PC-3 (cell line): ENCODE measurements at regions not wholly inside any gene's neighbourhood (a gene's known extent, or its start where the extent isn't known, plus 50 kb on each side); places are given as distances from the start of the nearest gene placed in this dataset.

Experiments used
- ATAC-seq: fragments of 200-7000 bp; cut with Tn5 transposase; 2 replicates; pipeline ENCODE4 v1.9.1; 2020; ENCODE audit warnings: mild to moderate bottlenecking, moderate library complexity
- BruUV-seq: library from RNA; stranded (reverse); fragments of 400-500 nt; replicated peaks from 2 replicates; lab custom pipeline; 2021; lab: Mats Ljungman, UMichigan
- CTCF ChIA-PET: fragments of 300-600 bp; sonication (Branson Sonifier 250); formaldehyde crosslinking; loops from one replicate; lab custom pipeline; 2022; ENCODE audit warnings: antibody characterized with exemption; lab: Charles Lee
- POLR2A ChIA-PET: fragments of 300-600 bp; sonication (Branson Sonifier 250); formaldehyde crosslinking; loops from one replicate; lab custom pipeline; 2022; ENCODE audit warnings: antibody characterized with exemption; ENCODE audit not compliant: unreplicated experiment; lab: Charles Lee
- DNase-seq: peaks from one replicate; pipeline ENCODE4 v3.0.0-alpha.2; 2015
- H2AFZ ChIP-seq: fragments of 300-600 bp; sonication (generic); 2 replicates; pipeline ENCODE4 v1.6.0; 2016; ENCODE audit warnings: antibody characterized with exemption, low read length
- H3F3A ChIP-seq: fragments of 300-600 bp; sonication (generic); one replicate; pipeline ENCODE4 v1.6.0; 2017; ENCODE audit warnings: antibody characterized with exemption, low read length, control low read depth, mild to moderate bottlenecking; ENCODE audit not compliant: unreplicated experiment
- H3K27ac ChIP-seq: fragments of 300-600 bp; sonication (generic); 2 replicates; pipeline ENCODE4 v1.5.1; 2016; ENCODE audit warnings: mild to moderate bottlenecking, low read length
- H3K27me3 ChIP-seq: fragments of 300-600 bp; sonication (generic); 2 replicates; pipeline ENCODE4 v1.6.1; 2016; ENCODE audit warnings: low read length, mixed read lengths
- H3K36me3 ChIP-seq: fragments of 300-600 bp; sonication (generic); 2 replicates; pipeline ENCODE4 v1.6.1; 2016; ENCODE audit warnings: low read depth, mixed run types, low read length, mixed read lengths
- H3K4me1 ChIP-seq: fragments of 300-600 bp; sonication (generic); 2 replicates; pipeline ENCODE4 v1.5.1; 2016; ENCODE audit warnings: low read length; ENCODE audit not compliant: insufficient read depth
- H3K4me2 ChIP-seq: fragments of 300-600 bp; sonication (generic); 2 replicates; pipeline ENCODE4 v1.6.0; 2016; ENCODE audit warnings: low read length
- H3K4me3 ChIP-seq: fragments of 300-600 bp; sonication (generic); 2 replicates; pipeline ENCODE4 v1.5.1; 2016; ENCODE audit warnings: mild to moderate bottlenecking, low read length, mixed read lengths
- H3K79me2 ChIP-seq: fragments of 300-600 bp; sonication (generic); 2 replicates; pipeline ENCODE4 v1.6.1; 2017; ENCODE audit warnings: low read length, mixed read lengths
- H3K9ac ChIP-seq: fragments of 300-600 bp; sonication (generic); 2 replicates; pipeline ENCODE4 v1.6.0; 2016; ENCODE audit warnings: mild to moderate bottlenecking, low read length
- H3K9me2 ChIP-seq: fragments of 300-600 bp; sonication (generic); replicated peaks from 2 replicates; pipeline ENCODE4 v1.6.1; 2016; ENCODE audit warnings: mixed run types, low read length, mixed read lengths
- H3K9me3 ChIP-seq: fragments of 300-600 bp; sonication (generic); 2 replicates; pipeline ENCODE4 v1.6.1; 2016; ENCODE audit warnings: low read length, mixed read lengths
- H4K20me1 ChIP-seq: fragments of 300-600 bp; sonication (generic); 2 replicates; pipeline ENCODE4 v1.6.1; 2016; ENCODE audit warnings: low read length, mixed read lengths
- CTCF ChIP-seq: fragments of 300-600 bp; sonication (generic); conservative IDR thresholded peaks from 2 replicates; pipeline ENCODE4 v1.5.1; 2017; ENCODE audit warnings: antibody characterized with exemption, low read depth, mild to moderate bottlenecking, low read length
- EZH2 ChIP-seq: fragments of 300-600 bp; sonication (generic); IDR thresholded peaks from one replicate; pipeline ENCODE4 v1.6.1; 2017; ENCODE audit warnings: antibody characterized with exemption, mild to moderate bottlenecking, low read length; ENCODE audit not compliant: unreplicated experiment
- EZH2phosphoT487 ChIP-seq: fragments of 300-600 bp; sonication (generic); IDR thresholded peaks from 2 replicates; pipeline ENCODE4 v1.6.1; 2018; ENCODE audit warnings: mild to moderate bottlenecking, antibody characterized with exemption, low read length, borderline replicate concordance
- intact Hi-C: fragments of 100-400 bp; cut with micrococcal nuclease; formaldehyde crosslinking; loops from 2 replicates; pipeline ENCODE4 v1.9.0; 2023

- Histone ChIP-seq H3F3A (no peaks in the 10 kb centered on the region), H3K9me2 (no peaks in the 10 kb centered on the region), H3K9ac (no peak overlapping the region), H3K9me3 (no peaks in the 10 kb centered on the region), H3K4me2 (no peak overlapping the region), H3K4me1 (no peaks in the 10 kb centered on the region), H4K20me1 (no peaks in the 10 kb centered on the region), H3K27ac (no peak overlapping the region), H3K4me3 (no peak overlapping the region), H3K36me3 (no peaks in the 10 kb centered on the region), H3K27me3 (no peaks in the 10 kb centered on the region), H3K79me2 (no peaks in the 10 kb centered on the region), H2AFZ (no peak overlapping the region)
- ChIA-PET CTCF (interaction anchor here (0.6 kb wide), 1 partner anchor 97 kb away, joined by 3 read pairs; no protein-coding TSS in a partner anchor), POLR2A (no interaction called here)
- intact Hi-C loops = no loop called here
- ATAC-seq (no peak), DNase-seq (no peak)
- no TSS peak for BruUV-seq
- no peak for TF ChIP-seq EZH2phosphoT487
- no peak for TF ChIP-seq EZH2
- no peak for TF ChIP-seq CTCF
Measured at GRCh38 chr11:70579316-70579955, 181.1 kb downstream of the CTTN start.

- Histone ChIP-seq H3F3A (no peaks in the 10 kb centered on the region), H3K4me3 (no peak overlapping the region), H3K4me1 (no peaks in the 10 kb centered on the region), H3K27ac (no peak overlapping the region), H3K9me3 (no peaks in the 10 kb centered on the region), H4K20me1 (no peaks in the 10 kb centered on the region), H3K79me2 (no peaks in the 10 kb centered on the region), H3K27me3 (no peaks in the 10 kb centered on the region), H3K9ac (no peak overlapping the region), H3K4me2 (no peak overlapping the region), H2AFZ (no peak overlapping the region), H3K36me3 (no peaks in the 10 kb centered on the region), H3K9me2 (no peaks in the 10 kb centered on the region)
- TF ChIP-seq CTCF (no peak), EZH2 (no peak), EZH2phosphoT487 (no peak)
- ATAC-seq (no peak), DNase-seq (no peak)
- BruUV-seq = no TSS peak
- intact Hi-C loops = no loop called here
- ChIA-PET POLR2A (no interaction called here), CTCF (interaction anchor here (0.6 kb wide), 1 partner anchor 98 kb away, joined by 3 read pairs; no protein-coding TSS in a partner anchor)
Measured at GRCh38 chr11:70580036-70580805, 181.9 kb downstream of the CTTN start.
